ENCODE measurements at regions not wholly inside any gene's neighbourhood (a gene's known extent, or its start where the extent isn't known, plus 50 kb on each side); places are given as distances from the start of the nearest gene placed in this dataset.
"Not testable (repeated sequence)": the region's sequence is repeated elsewhere in the genome, so short reads cannot be mapped to it uniquely, and the experiment has no call there.

GRCh38 chr11:119581396-119581795 lies 147.6 kb downstream of the NECTIN1 start:
- TF ChIP-seq CTCF, POLR2A (IDR thresholded peaks at IDR 0.05): not testable (repeated sequence)

Data from lower leg skin (tissue), 3 donors.